ENCODE measurements at regions not wholly inside any gene's neighbourhood (a gene's known extent, or its start where the extent isn't known, plus 50 kb on each side); places are given as distances from the start of the nearest gene placed in this dataset.

- H2AFZ ChIP-seq = no peak overlapping the region
- H3K4me2 ChIP-seq (ENCODE audit: low read length) = no peak overlapping the region
- H3K9ac ChIP-seq = no peak overlapping the region
- no peaks in the 10 kb centered on the region for H3K4me1 ChIP-seq
- no peaks in the 10 kb centered on the region for H3K9me3 ChIP-seq (ENCODE audit: control insufficient read depth, low read length)
- H3K4me3 ChIP-seq (ENCODE audit: low read depth, low read length) = no peak overlapping the region
- no peaks in the 10 kb centered on the region for H3K36me3 ChIP-seq (ENCODE audit: control insufficient read depth, insufficient read depth, low read length)
- TF ChIP-seq CTCF (IDR thresholded peaks at IDR 0.05) = no peak
- H3K79me2 ChIP-seq = no peaks in the 10 kb centered on the region
- no peak overlapping the region for H3K27ac ChIP-seq
- H3K27me3 ChIP-seq (ENCODE audit: control insufficient read depth, insufficient read depth, low read length) = no peaks in the 10 kb centered on the region
Observed at GRCh38 chr13:71039440-71039839, 827.6 kb downstream of the DACH1 start.

- Histone ChIP-seq H3K79me2 (no peaks in the 10 kb centered on the region), H3K27me3 (ENCODE audit: control insufficient read depth, insufficient read depth, low read length) (no peaks in the 10 kb centered on the region), H3K4me1 (no peaks in the 10 kb centered on the region), H3K9me3 (ENCODE audit: control insufficient read depth, low read length) (no peaks in the 10 kb centered on the region), H3K9ac (no peak overlapping the region), H3K27ac (no peak overlapping the region), H3K4me3 (ENCODE audit: low read depth, low read length) (no peak overlapping the region), H3K36me3 (ENCODE audit: control insufficient read depth, insufficient read depth, low read length) (no peaks in the 10 kb centered on the region), H3K4me2 (ENCODE audit: low read length) (no peak overlapping the region), H2AFZ (no peak overlapping the region)
- TF ChIP-seq CTCF (IDR thresholded peaks at IDR 0.05) = no peak
Observed at GRCh38 chr13:71034018-71034417, 833.0 kb downstream of the DACH1 start.

- Histone ChIP-seq H3K27ac (no peak overlapping the region), H3K27me3 (ENCODE audit: control insufficient read depth, insufficient read depth, low read length) (no peaks in the 10 kb centered on the region), H3K9ac (no peak overlapping the region), H3K36me3 (ENCODE audit: control insufficient read depth, insufficient read depth, low read length) (no peaks in the 10 kb centered on the region), H3K4me2 (ENCODE audit: low read length) (no peak overlapping the region), H3K4me1 (no peaks in the 10 kb centered on the region), H3K79me2 (no peaks in the 10 kb centered on the region), H2AFZ (no peak overlapping the region), H3K9me3 (ENCODE audit: control insufficient read depth, low read length) (no peaks in the 10 kb centered on the region), H3K4me3 (ENCODE audit: low read depth, low read length) (no peak overlapping the region)
- TF ChIP-seq CTCF (IDR thresholded peaks at IDR 0.05) = no peak
Observed at GRCh38 chr13:71033026-71033425, 834.0 kb downstream of the DACH1 start.

- no peaks in the 10 kb centered on the region for H3K9me3 ChIP-seq (ENCODE audit: control insufficient read depth, low read length)
- H3K36me3 ChIP-seq (ENCODE audit: control insufficient read depth, insufficient read depth, low read length) = no peaks in the 10 kb centered on the region
- no peak overlapping the region for H2AFZ ChIP-seq
- no peaks in the 10 kb centered on the region for H3K4me1 ChIP-seq
- H3K27me3 ChIP-seq (ENCODE audit: control insufficient read depth, insufficient read depth, low read length) = no peaks in the 10 kb centered on the region
- no peak overlapping the region for H3K4me3 ChIP-seq (ENCODE audit: low read depth, low read length)
- no peak overlapping the region for H3K27ac ChIP-seq
- H3K79me2 ChIP-seq = no peaks in the 10 kb centered on the region
- H3K4me2 ChIP-seq (ENCODE audit: low read length) = no peak overlapping the region
- no peak for TF ChIP-seq CTCF (IDR thresholded peaks at IDR 0.05)
- H3K9ac ChIP-seq = no peak overlapping the region
Observed at GRCh38 chr13:71030784-71031183, 836.2 kb downstream of the DACH1 start.

GRCh38 chr13:71028884-71029283, 838.1 kb downstream of the DACH1 start:
- no peaks in the 10 kb centered on the region for H3K36me3 ChIP-seq (ENCODE audit: control insufficient read depth, insufficient read depth, low read length)

More at GRCh38 chr13:71028884-71029283, 838.1 kb downstream of the DACH1 start:
- TF ChIP-seq CTCF (IDR thresholded peaks at IDR 0.05) = no peak
- Histone ChIP-seq H3K9ac (no peak overlapping the region), H3K4me3 (ENCODE audit: low read depth, low read length) (no peak overlapping the region), H3K79me2 (no peaks in the 10 kb centered on the region), H3K9me3 (ENCODE audit: control insufficient read depth, low read length) (no peaks in the 10 kb centered on the region), H3K27ac (no peak overlapping the region), H3K4me2 (ENCODE audit: low read length) (no peak overlapping the region), H3K27me3 (ENCODE audit: control insufficient read depth, insufficient read depth, low read length) (no peaks in the 10 kb centered on the region), H2AFZ (no peak overlapping the region), H3K4me1 (no peaks in the 10 kb centered on the region)

Data from parathyroid adenoma (tissue), 2 donors.